AG10803 (cell line): ENCODE measurements at regions not wholly inside any gene's neighbourhood (a gene's known extent, or its start where the extent isn't known, plus 50 kb on each side); places are given as distances from the start of the nearest gene placed in this dataset.
"Not testable (repeated sequence)": the region's sequence is repeated elsewhere in the genome, so short reads cannot be mapped to it uniquely, and the experiment has no call there.

ENCODE experiments used
- DNase-seq: peaks from one replicate; pipeline ENCODE4 v3.0.0; 2010; ENCODE audit warnings: low read depth
- H3K4me3 ChIP-seq: 2 replicates; pipeline ENCODE4 v1.5.1; 2011; ENCODE audit warnings: mild to moderate bottlenecking, low read length, control low read depth
- CTCF ChIP-seq: conservative IDR thresholded peaks from 2 replicates; pipeline ENCODE4 v1.5.1; 2011; ENCODE audit warnings: mild to moderate bottlenecking, low read length, control low read depth, inconsistent platforms

- no peak overlapping the region for H3K4me3 ChIP-seq
- no peak for TF ChIP-seq CTCF
- no peak for DNase-seq
These were observed 123.7 kb downstream of the ZNF675 start for GRCh38 chr19:23563326-23563725.

- H3K4me3 ChIP-seq = no peak overlapping the region
- DNase-seq = peak; percentile 17
- TF ChIP-seq CTCF = no peak
These were observed 125.7 kb downstream of the ZNF675 start for GRCh38 chr19:23561341-23561740.

GRCh38 chr19:23560051-23560450, 127.0 kb downstream of the ZNF675 start:
- TF ChIP-seq CTCF = no peak
- no peak for DNase-seq
- no peak overlapping the region for H3K4me3 ChIP-seq

GRCh38 chr19:23558541-23558940, 128.5 kb downstream of the ZNF675 start:
- H3K4me3 ChIP-seq = no peak overlapping the region
- DNase-seq = no peak
- TF ChIP-seq CTCF = no peak

- H3K4me3 ChIP-seq = no peak overlapping the region
- DNase-seq = no peak
- TF ChIP-seq CTCF = no peak
These were observed 129.6 kb downstream of the ZNF675 start for GRCh38 chr19:23557381-23557780.

GRCh38 chr19:23554548-23554947, 132.5 kb downstream of the ZNF675 start:
- no peak for TF ChIP-seq CTCF
- DNase-seq = peak; percentile 36
- H3K4me3 ChIP-seq = no peak overlapping the region

GRCh38 chr19:23550102-23550501, 136.9 kb downstream of the ZNF675 start:
- not testable (repeated sequence) for H3K4me3 ChIP-seq
- peak; percentile 31 for DNase-seq

GRCh38 chr19:23547816-23548430, 139.1 kb downstream of the ZNF675 start:
- TF ChIP-seq CTCF = no peak
- DNase-seq = no peak
- H3K4me3 ChIP-seq = no peak overlapping the region
